HG03039 (cell line): ENCODE measurements at regions not wholly inside any gene's neighbourhood (a gene's known extent, or its start where the extent isn't known, plus 50 kb on each side); places are given as distances from the start of the nearest gene placed in this dataset.
"Not testable (repeated sequence)": the region's sequence is repeated elsewhere in the genome, so short reads cannot be mapped to it uniquely, and the experiment has no call there.

Experiments used
- ATAC-seq: cut with Tn5 transposase; IDR thresholded peaks from one replicate; pipeline ENCODE4 v1.9.1; 2021; ENCODE audit warnings: mild to moderate bottlenecking, moderate library complexity; ENCODE audit not compliant: unreplicated experiment

DNA sequence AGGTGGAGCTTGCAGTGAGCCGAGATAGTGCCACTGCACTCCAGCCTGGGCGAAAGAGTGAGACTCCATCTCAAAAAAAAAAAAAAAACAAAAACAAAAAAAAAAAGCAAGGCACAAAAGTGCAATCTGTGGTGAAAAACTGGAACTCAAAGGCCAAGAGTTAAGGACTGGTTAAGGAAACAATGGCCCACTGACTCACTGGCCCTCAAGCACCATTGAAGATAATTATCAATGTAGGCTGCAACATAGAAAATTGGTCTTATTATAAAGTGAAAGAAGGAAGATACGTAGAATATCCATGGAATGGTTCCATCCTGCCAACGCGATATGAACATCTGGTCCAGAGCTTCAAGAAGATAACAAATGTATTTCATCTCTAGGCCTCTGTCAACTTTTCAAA, 444.2 kb downstream of the SOX9 start:
- ATAC-seq = no peak

DNA sequence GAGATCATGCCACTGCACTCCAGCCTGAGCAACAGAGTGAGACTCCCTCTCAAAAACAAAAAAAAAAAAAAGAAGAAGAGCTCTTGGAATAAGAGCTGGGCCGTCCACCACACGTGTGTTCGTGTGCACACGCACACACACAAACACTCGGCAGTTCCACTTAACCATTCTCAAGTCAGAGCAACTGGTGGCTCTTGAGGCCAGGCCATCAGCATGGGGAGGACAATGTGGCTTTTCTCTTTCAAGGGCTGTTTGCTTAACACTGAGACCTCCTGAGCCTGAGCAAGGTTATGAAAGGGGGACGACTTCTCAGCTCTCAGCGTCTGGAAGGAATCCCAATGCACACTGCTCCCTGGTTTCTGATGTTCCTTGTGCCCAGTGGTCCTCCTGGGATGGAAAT, 444.9 kb downstream of the SOX9 start:
- ATAC-seq = no peak

DNA sequence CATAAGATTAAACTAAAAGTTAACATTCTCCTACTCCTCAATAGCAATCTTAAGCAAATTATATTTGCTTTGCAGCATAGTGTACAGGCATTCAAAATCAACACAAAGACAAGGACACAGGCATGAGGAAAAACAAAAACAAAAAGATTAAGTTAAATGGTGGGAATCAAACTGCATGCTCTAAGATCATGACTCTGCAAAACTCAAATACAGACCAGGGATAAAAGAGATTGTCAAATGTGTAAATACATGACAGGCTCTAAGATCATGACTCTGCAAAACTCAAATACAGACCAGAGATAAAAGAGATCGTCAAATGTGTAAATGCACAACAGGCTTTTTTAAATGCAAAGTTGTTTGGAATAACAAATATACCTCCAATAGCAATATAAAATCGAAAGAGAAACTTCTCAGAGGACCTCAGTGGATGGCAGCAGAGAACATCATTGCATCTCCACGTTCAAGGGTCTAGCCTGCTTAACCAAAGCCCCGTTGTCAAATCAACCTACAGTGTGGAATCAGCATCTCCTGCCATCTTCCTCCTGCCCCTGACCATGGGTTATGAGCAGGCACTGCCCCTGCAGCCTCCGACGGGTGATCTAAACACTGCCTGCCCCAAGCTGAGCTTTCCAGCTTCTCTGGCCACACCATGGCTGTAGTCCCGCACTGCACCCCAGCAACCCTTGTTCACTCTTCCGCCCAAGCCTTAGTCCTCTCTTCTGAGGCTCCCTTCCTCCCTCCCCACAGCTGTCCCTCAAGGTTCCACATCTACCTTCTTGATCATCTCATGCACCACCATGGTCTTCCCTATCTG, 446.1 kb downstream of the SOX9 start:
- no peak for ATAC-seq

DNA sequence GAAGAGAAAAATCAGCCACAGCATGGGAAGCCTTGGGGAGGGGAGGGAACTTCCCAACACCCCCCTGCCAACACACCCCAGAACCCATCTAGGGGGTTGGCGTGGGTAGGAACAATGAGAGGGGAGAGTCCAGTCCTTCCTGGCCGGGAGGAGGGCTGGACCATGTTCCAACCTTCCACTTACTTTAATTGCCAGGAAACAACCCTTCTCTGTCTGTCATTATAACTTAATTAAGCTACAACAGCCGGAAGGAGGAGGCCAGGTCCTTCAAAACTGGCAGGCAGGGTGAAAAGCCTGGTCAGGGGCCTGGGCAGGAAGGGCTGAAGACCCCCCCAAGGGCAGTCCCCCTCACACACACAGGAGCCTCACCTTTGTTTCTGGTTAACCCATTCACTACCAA, 447.0 kb downstream of the SOX9 start:
- no peak for ATAC-seq

DNA sequence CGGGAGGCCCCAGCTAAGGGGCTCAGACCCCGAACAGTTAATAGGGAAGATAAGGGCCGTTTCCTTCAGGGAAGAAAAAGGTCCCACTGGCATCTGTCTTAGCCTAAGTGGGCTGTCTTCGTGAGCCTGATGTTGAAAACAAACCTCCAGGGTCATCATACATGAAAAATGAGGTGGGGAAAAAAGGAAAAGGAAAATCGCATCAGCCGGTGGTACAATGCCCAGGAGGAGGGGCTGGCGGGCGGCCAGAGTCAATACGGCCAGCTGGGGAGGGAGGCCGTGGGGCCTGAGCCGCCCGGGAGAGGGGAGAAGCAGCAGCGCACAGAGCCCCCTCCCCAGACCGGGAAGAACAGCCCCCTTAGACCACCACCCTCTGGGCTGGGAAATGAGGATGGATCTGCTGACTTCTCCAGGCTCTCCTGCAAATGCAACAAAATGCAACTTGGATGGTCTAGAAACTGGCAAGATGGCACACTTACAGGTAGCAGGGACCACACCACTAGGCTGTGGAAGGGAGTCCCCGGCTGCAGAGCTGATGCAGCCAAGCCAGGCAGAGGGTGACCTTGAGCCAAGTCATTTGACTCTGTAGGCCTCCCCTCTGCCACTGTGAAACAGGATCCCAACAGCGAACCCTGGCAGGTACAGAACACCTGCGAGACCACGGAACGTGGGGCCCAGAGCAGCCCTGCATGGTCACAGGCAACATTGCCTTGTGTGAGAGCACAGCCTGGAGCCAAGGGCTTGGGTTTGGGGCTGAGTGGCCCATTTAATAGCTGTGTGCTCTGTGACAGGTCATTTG, 448.5 kb downstream of the SOX9 start:
- ATAC-seq = no peak

DNA sequence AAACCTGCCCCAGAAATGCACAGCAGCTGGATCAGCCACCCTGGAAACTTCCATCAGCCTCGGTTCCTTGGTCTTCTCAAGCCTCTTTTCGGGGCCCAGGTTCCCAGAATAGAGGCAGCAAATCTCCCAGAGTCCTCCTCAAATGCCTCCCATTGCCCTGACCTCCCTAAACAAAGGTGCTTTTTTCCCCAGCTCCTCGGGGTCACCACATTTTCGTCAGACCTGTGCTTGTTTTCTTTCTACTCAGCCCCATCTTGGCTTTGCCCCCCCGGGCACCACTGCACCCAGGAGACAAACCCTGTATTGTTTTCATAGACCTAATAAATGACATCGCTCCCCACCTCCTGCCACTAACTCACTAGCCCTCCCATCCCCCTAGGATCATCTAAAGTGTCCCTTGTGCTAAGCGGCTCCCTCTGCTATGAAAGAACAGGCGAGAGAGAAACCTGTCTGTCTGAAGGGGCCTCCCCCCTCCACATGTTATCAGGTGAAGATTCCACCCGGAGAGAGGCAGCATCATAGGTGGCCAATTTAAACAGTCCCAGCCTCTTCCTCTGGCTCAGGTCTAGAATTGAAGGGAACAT, 451.1 kb downstream of the SOX9 start:
- no peak for ATAC-seq

DNA sequence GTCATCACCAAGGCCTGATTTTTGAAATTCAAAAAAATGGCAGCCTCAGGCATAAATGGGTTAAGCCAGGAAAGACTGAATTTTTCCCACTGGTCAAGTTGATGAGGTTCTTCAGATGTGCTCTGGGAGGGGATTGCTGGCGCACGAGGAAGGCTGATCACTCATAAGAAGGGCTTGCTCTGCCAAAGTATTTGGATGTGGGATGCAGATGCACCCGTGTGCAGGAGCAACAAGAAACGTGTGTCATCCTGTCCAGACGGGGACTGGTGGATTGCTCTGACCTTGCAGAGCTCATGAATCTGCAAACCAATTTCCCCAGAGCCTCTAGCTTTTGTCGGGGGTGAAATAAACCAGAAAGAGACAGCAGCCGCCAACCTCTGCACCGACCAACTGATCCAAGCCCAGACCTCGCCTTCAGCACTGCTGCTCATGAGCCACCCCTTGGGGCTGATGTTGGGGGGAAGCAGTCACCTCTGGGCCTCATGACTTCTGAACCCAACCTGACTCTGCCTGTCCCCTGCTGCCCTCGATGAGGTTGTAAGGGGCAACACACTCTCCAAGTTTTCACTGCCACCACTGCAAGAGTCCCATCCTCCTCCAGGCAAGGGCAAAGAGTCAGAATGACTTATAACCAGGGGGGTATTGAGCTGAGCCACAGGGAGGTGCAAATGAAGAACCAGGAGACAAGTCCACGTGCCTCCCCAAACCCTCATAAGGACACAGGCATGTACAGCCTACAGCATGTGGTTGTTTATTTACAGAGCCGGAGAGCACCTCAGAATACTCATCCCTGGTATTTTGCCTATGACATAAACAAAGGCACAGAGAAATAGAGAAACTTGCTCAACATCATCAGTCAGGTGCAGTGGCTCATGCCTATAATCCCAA, 452.0 kb downstream of the SOX9 start:
- no peak for ATAC-seq

DNA sequence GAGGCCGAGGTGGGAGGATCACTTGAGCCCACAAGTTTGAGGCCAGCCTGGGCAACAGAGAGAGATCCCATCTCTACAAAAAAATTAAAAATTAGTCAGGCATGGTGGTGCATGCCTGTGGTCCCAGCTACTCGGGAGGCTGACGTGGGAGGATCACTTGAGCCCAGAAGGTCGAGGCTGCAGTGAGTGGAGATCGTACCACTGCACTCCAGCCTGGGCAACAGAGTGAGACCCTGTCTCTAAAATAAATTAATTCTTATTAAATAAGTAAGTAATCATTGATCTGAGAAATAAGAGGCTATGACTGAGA, 452.6 kb downstream of the SOX9 start:
- ATAC-seq = not testable (repeated sequence)

DNA sequence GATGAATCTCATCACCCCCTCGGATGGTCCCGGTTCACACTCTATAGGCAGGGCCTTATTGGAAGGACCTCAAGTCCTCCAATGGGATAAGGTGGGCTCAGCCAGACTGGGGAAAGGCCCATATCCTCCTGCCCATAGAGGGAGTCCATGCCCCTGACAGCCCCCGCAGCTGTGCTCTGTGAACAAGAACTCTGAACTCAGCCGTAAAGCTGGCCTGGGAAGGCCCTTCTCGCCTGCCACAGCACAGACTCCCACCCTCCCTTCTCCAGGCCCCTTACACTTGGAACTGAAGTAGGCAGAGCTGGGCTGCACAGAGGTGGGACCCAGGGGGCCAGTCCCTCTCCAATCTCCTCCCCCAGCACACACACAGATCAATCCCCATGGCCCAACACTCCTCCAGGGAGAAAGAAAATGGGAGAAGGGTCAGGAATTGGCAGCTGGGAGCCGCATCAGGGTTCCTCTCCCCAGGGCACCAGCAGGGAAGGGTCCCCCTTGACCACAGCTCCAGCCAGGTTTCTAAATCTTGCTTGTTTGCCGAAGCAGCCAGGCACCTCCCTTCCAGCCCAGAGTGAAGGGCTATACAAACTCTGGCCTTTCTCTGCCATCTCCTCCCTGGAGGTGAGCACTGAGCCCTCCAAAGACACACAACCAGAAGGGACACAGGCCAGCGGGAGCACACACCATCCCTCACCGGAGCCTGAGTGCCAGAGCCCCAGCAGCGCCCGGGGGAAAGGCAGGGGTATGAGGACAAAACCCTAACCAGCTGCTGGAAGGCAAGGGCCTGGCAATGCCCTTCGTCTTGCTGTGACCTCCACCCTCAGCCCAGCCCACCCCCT, 454.1 kb downstream of the SOX9 start:
- ATAC-seq = no peak

DNA sequence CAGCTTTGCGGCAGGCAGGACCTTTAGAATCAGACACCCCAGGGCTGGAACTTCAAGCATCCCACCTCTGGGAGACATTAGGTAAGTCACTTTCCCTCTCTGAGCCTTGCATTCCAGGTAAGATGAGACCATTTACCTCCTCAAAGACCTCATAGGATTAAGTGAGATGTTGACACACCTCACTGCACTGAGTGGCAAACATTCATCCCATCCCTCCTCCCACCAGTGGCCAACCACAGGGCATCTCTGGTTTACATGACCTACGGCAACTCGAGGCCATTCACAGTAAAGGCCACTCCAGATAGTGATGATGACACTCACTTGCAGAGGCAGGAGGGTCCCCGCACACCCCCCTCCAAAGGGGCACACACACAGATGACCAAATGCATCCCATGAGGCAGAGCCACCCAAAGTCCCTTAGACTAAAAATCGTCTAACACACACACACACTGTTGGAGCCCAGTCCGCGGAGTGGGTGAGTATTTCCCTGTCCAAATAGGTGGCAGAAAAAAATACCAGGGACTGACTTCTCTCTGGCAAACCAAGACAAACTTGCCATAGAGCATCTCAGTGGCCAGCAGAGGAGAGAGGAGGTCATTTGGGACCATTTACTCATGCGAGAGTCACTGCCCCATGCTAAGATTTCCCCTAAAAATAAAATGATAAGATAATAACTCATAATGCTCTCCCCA, 454.9 kb downstream of the SOX9 start:
- ATAC-seq = no peak

DNA sequence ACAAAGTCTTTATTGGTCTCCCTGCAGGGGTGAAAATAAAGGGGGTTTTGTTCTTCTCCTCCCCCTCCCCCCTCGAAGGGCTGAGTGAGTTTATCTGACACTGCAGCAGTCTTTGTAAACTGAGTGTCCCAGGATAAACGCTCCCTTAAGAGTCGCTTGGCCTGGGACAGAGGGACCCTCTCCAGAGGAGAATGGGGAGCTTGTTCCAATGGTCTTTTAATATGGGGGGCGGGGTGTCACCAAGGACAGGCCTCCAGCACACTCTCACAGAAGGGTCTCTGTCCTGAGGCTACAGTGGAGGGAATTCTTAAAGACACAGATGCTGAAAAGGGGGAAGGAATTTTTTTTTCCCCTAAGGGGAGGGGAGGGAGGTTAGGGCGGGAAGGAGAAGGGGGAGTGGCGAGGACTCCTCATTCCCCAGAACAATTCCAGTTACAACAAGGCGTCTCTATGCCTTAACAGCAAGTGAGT, 455.5 kb downstream of the SOX9 start:
- ATAC-seq = no peak

DNA sequence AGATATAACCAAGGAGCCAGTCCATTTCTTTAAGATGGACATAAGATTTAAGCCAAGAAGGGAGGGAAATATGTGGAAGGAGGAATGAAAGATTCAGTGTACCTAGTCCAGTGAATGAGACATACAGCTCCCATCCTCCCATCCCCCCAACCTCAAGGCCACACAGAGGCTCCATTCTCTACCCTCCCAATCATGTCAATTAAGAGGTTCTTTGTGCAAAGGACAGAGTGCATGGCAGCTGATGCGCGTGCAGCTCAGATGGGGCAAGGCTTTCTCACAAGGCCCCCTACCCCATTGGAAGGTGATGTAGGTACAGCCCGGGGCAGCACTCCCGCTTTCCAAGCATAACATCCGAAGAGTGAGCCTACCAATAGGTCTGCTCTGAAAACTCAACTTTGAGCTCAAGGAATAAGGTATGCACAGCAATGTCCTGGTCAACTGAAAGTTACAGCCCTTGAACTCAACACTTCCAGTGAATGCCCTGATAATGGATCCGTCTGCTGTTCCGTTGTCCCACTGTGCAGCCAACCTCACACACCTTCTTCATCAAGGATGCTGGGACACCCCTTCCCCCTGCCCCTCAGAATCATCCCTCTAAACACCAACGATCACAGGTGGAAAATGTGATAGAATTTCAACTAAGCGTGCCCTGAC, 458.1 kb downstream of the SOX9 start:
- ATAC-seq = no peak

DNA sequence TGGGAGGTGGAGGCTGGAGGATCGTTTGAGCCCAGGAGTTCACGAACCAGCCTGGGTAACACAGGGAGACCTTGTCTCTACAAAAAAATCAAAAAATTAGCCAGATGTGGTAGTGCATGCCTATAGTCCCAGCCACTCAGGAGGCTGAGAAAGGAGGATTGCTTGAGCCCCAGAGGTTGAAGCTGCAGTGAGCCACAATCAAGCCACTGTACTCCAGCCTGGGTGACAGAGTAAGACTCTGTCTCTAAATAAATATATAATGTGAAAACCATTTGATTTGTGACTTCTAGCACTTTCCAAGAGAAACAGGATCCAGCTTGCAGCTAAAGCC, 459.1 kb downstream of the SOX9 start:
- ATAC-seq = no peak

DNA sequence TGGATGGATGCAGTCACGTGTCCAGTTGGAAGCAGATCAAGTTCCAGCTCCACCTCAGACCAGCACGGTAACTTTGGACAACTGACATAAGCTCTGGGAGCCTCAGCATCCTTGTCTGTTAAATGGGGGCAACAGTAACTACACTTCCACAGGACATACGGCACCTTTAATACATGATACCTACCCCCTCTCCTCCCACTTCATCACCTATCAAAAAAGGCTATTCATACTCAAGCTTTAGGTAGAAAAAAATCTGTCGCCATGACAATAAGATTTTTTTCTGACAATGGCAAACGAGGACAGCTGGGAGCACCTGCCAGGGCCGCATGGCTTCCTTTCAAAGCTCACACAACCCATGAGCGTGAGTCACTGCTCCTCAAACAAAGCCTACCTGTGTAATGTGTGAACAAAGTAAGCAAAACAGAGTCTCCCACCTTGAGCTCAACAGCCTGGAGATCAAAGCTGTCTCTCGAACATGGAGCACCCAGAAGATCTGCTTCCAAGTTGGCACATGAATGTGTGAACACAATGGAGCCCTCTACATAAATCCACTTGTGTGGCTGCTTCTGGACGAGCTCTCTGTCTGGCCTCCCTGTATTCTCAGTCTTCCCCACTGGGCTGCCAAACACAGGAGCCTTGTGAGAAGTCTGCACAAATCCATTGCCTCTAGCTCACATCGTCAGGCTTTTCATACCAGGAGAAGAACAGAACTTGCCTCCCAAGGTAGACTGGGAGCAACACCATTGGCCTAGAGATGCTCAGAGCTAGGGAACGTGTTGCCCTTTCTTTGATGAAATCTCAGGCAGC, 459.7 kb downstream of the SOX9 start:
- ATAC-seq = no peak

DNA sequence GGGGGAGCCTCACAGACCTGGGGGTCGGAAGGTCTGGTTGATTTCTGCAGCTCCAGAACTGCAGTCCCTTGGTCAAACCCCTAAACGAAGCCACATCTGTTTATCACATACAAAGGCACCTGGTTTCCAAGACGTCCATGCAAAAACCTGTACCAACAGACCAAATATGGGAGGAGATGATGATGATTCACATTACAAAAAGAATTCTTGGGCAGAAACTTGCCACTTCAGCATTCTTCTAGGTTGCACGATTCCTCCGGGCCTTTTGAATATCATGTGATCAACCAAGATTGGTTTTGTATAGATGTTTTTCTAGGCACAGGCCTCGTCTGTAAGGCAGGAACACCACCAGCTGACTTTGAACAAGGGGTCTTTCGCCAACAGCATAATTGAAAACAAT, 466.3 kb downstream of the SOX9 start:
- ATAC-seq = no peak

DNA sequence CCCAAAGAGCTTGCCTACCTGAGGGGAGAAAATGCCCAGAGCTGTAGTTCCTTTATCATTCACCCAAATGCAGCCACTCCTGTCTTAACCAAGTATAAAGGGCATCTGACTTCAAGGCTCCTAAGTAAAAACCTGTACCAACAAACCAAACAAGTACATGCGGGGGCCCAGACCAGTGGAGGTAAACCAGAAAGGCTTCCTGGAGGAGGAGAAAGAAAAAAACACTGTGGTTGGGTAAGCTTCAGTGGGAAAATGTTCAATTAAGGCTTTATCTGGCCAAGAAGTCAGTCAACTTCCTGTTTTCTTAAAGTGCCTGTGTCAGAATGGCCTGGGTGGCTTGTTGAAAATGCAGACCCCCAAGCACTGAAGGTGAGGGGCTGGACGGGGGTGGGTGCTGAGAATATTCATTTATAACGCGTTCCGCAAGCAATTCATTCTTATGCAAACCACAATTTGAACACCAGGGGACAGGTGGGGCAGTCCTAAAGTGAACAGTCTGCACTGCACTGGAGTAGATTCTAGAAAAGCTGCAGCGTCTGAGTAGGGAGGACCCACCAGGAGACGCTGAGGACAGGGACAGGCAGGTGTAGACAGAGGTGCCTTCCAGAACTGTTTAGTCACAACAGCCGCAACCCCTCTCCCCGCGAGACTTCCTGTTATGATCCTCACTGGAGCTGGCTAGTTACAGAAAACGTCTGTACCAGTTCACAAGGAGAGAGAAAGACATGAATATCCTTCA, 467.1 kb downstream of the SOX9 start:
- ATAC-seq = no peak

DNA sequence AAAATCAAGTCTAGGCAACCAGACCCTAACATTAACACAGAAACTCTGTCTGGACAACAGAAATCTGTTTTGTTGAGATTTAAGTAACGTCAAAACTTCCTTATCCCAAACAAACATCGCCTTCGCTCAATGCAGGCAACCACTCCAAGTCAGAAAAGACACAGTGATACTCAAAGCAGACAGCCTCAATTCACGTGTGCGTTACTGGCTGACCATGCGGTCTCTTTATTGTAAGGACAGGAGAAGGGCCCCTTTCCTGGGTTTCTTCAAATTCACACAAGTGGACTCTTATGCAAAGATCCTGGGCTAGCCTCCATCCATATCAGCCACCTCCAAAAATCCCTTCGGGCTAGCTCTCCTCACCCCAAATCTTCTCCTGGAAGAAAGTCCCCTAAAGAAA, 467.7 kb downstream of the SOX9 start:
- ATAC-seq = no peak

DNA sequence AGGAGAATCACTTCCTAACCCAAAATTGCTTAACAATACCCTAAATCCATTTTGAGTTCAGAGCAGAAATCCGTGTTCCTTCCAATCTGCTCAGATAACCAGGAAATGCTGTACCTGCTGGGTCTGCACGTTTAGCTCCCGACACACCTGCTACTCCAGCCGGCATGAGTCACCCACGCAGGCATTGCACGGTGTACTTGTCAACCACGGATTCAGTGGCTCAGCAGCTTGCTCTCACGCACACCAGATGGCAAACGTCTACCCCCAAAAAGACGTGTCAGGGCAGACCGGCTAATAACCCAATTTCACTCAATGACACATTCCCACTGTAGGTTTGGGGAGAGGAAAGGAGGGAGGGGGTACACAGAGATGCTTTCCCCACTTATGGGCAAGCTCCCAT, 468.1 kb downstream of the SOX9 start:
- no peak for ATAC-seq
